Left cardiac atrium (tissue), 4 donors: ENCODE measurements at regions not wholly inside any gene's neighbourhood (a gene's known extent, or its start where the extent isn't known, plus 50 kb on each side); places are given as distances from the start of the nearest gene placed in this dataset.

Experiments
- ATAC-seq, 2 donors: fragments of 200-7000 bp; cut with Tn5 transposase; one replicate each; pipeline ENCODE4 v1.9.1; 2020; ENCODE audit warnings: mild to moderate bottlenecking in 2 of 2, moderate library complexity in 2 of 2
- DNase-seq: peaks from one replicate; pipeline ENCODE4 v3.0.0-alpha.2; 2020
- intact Hi-C, 2 donors: fragments of 100-400 bp; cut with DNase I; formaldehyde crosslinking; loops; one replicate each; pipeline versions ENCODE4 v1.14.1 to v1.15.1; 2022 to 2023
- donor health status: DM: no; HTN: yes; CAD: no.
- donor health status: DM: no; HTN: yes; CAD: no; lungs with severe emphysema.
- donor health status: DM: yes; HTN: yes; CAD: no.
- donor health status: Dilated cardiomyopathy.

DNA sequence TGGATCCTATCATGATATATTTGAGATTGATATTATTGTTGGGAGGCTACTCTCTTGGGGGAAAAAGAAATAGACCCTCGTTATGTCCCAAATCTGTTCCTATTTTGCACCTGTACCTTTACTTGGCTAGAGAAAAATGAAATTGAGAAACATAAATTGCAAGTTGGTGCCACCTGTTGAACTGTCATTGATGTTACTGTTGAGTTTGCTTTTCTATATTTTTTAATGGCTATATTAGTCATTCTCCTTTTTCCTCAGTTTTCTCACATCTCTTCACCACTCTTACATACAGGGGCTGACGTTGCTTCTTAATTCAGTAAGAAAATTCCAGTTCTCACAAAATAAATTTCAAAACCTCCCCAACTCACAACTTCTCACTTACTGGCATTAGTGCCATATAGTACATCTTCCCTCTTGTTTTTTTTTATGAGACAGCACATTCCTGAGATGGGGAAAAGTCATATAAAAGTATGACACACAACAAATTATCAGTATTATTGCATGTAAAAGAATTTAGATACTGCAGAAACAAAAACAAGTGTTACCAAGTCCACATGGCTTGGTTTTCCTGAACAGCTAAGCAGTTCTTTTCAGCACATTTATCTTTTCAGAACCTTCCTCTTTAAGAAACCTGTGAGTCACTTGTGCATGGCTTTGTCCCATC lies 348.3 kb upstream of the DSEL start:
- ATAC-seq (no peak), DNase-seq (no peak)
- intact Hi-C loops, result no loop called here

DNA sequence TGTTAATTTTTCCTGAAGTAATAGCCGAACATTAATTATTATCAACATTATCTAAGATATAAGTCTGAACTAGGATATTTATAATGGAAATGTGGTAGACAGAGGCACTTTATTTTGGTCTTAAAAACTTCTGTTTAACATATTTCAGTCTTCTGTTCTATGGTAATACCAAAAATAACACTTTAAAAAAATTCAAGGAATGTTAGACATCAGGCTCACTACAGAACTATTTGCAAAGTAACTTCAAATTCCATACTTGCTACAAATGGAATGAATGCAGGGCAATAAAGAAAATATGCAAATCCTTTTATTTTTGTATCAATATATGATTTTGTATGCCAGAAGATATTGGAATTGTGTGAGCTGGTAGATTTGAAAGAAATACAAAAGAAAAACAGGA lies 345.5 kb upstream of the DSEL start:
- intact Hi-C loops, result no loop called here
- ATAC-seq (no peak), DNase-seq (no peak)

GRCh38 chr18:67854340-67854739 lies 337.8 kb upstream of the DSEL start:
- no peak for DNase-seq
- intact Hi-C loops, result loop anchor here in 1 of 2 donors (10.0 kb wide), 1 partner anchor 320 kb away; no protein-coding TSS in a partner anchor
- no peak for ATAC-seq

DNA sequence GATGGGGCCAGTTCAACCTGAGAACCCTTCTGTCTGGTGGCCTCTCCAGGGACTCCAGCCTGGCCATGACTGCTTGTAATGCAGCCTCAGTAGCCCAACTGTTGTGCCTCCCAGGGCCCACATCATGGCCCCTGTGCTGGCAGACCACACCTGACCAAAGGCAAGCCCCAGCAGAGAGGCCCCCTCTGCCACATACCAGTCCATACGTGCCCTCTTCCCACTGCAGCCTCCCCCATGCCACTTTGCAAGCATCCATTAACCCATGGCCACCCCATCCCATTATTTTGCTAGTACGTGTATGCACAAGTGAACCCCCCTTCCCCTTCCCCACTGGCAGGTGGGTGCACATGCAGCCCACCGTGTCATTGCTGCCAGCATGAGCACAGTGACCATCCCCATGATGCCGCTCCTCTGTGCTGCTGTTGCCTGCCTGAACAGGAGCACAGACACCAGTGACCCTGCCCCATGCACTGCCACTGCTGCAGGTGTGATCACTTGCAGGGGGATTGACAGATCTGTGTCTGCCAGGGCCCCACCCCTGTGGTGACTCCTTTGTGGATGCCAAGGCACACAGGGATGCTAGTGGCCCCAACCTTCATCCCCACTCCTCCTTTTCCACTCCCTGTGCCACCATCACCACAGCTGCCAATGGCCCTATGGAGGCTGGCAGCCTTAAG lies 330.0 kb upstream of the DSEL start:
- intact Hi-C loops, result no loop called here
- DNase-seq, result no peak
- no peak for ATAC-seq

DNA sequence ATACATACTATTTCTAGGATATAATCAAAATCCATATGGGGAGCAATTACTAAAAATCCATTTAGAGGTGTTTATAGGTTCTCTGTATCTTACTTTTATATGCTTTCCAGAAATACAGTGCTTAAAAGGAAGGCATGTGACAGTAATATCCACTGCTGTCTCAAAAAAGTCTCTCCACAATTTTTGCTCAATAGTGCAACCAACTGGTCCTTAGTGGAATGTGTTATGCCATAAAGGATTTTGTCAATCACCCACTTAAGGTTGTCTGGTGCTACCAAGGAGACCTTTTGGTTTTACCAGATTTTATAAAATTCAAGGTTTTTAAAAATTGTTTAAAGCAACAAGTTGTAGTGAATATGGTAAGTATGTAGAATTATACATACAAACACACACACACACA lies 328.5 kb upstream of the DSEL start:
- DNase-seq (no peak), ATAC-seq (no peak)
- intact Hi-C loops, result no loop called here

- DNase-seq (no peak), ATAC-seq (no peak)
- intact Hi-C loops, result no loop called here
Measured at GRCh38 chr18:67840379-67840778, 323.9 kb upstream of the DSEL start.

DNA sequence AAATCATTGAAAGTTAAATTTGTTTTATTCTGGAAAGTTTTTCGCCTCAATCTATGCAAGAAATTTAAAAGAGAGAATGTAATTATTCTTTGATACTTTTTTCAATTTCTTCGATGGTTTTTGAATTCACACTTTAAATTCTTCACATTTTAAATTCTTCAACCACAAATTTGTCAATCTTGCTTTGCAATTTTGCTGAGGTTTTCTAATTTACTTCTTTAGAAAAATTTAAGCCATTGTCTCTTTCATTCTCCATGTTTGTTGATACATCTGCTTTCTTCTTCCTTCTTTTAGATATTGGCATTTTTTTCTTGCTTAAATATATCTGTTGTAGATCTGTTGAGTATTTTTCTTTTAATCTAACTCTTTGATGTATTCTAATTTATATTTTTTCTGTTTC lies 301.9 kb upstream of the DSEL start:
- intact Hi-C loops, result no loop called here
- DNase-seq, result no peak
- no peak for ATAC-seq

GRCh38 chr18:67815280-67815679 lies 298.8 kb upstream of the DSEL start:
- intact Hi-C loops, result no loop called here
- ATAC-seq (no peak), DNase-seq (no peak)

GRCh38 chr18:67813380-67814028 lies 297.0 kb upstream of the DSEL start:
- DNase-seq (no peak), ATAC-seq (no peak)
- intact Hi-C loops, result no loop called here

GRCh38 chr18:67805261-67805660 lies 288.7 kb upstream of the DSEL start:
- ATAC-seq (no peak), DNase-seq (no peak)
- intact Hi-C loops, result no loop called here

DNA sequence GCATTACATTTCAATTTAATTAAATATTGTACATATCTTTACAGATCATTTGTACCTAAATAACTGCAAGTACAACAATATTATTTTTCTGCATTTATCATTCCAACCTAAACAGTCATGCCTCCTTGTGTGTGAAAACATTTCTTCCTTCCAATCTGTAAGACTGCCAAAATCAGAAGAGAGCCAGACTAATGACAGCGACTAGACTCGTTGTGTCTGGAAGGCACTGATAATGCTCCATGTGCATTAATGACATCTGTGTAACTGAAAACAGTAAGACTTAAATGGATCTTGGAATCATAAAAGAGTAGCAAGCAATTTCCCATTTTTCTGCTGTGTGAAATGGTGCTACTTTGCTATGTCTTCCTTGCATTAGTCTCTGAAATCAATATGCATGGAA lies 278.0 kb upstream of the DSEL start:
- intact Hi-C loops, result no loop called here
- no peak for ATAC-seq
- no peak for DNase-seq

GRCh38 chr18:67790527-67790926 lies 274.0 kb upstream of the DSEL start:
- ATAC-seq (no peak), DNase-seq (no peak)
- intact Hi-C loops, result no loop called here

DNA sequence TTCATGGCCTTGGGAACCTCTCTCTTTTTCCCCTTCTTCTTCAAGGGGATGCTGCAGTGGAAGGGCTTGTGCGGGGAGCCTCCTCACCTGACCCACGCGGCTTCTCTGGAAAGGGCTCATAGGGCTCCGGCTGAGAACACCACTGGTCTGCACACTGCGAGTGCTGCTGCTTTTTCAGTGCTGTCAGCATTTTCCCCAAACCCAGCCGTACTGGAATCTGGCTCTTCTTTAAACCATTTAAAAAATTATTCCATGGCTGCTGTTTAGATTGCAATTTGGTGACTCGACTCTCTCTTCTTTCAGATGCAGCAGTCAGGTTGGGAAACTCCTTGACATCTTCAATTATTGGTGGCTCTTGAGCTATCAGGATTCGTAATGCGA lies 272.6 kb upstream of the DSEL start:
- no peak for DNase-seq
- intact Hi-C loops, result no loop called here
- no peak for ATAC-seq

GRCh38 chr18:67788310-67789164 lies 272.0 kb upstream of the DSEL start:
- ATAC-seq (no peak), DNase-seq (no peak)
- intact Hi-C loops, result no loop called here

GRCh38 chr18:67783196-67783946 lies 266.9 kb upstream of the DSEL start:
- ATAC-seq (no peak), DNase-seq (no peak)
- intact Hi-C loops, result no loop called here

GRCh38 chr18:67778016-67778415 lies 261.5 kb upstream of the DSEL start:
- no peak for DNase-seq
- intact Hi-C loops, result no loop called here
- ATAC-seq, result no peak

GRCh38 chr18:67776929-67777328 lies 260.4 kb upstream of the DSEL start:
- ATAC-seq (no peak), DNase-seq (no peak)
- intact Hi-C loops, result no loop called here

DNA sequence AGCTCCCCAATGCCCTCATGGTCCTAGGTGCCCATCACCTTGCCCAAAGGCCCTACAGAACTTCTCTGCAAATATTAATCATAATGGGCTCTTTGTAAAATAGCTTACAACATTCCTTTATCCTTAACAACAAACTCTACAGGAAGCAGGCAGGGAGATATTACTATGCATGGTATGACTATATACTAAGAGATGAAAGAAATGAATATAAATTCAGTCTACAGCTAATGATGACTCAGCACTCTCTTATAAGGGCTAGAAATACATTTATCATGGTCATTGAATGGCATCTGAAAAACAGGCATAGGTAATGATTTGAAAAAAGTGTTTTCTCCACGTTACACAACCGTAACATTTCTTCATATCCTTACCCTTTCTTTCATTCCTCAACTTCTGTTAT lies 254.8 kb upstream of the DSEL start:
- no peak for DNase-seq
- intact Hi-C loops, result no loop called here

GRCh38 chr18:67770520-67770919 lies 254.0 kb upstream of the DSEL start:
- DNase-seq (no peak), ATAC-seq (no peak)
- intact Hi-C loops, result no loop called here

More for the DNA sequence above, 254.8 kb upstream of the DSEL start:
- no peak for ATAC-seq
